Mucosa of rectum (tissue), 2 donors: ENCODE measurements at regions not wholly inside any gene's neighbourhood (a gene's known extent, or its start where the extent isn't known, plus 50 kb on each side); places are given as distances from the start of the nearest gene placed in this dataset.

ENCODE experiments used
- H3K27ac ChIP-seq, 2 donors: one replicate each; pipeline ENCODE4 v1.7.0; 2013; ENCODE audit warnings: inconsistent platforms in 2 of 2, low read depth in 2 of 2, low read length in 2 of 2
- H3K27me3 ChIP-seq, 2 donors: one replicate each; pipeline ENCODE4 v1.7.0; 2013; ENCODE audit warnings: low read length in 2 of 2; ENCODE audit not compliant: control insufficient read depth in 2 of 2, insufficient read depth in 2 of 2
- H3K36me3 ChIP-seq, 2 donors: one replicate each; pipeline ENCODE4 v1.7.0; 2013; ENCODE audit warnings: low read length in 2 of 2; ENCODE audit not compliant: control insufficient read depth in 2 of 2, insufficient read depth in 2 of 2
- H3K4me1 ChIP-seq, 2 donors: one replicate each; pipeline ENCODE4 v1.7.0; 2013; ENCODE audit warnings: low read length in 2 of 2, mild to moderate bottlenecking in 1 of 2; ENCODE audit not compliant: control insufficient read depth in 2 of 2, insufficient read depth in 2 of 2
- H3K4me3 ChIP-seq, 2 donors: one replicate each; pipeline ENCODE4 v1.7.0; 2013; ENCODE audit warnings: low read length in 2 of 2
- H3K9ac ChIP-seq, 2 donors: one replicate each; pipeline ENCODE4 v1.7.0; 2013; ENCODE audit warnings: low read length in 2 of 2, low read depth in 1 of 2, mild to moderate bottlenecking in 1 of 2
- H3K9me3 ChIP-seq, 2 donors: one replicate each; pipeline ENCODE4 v1.7.0; 2013; ENCODE audit warnings: low read length in 2 of 2; ENCODE audit not compliant: control insufficient read depth in 2 of 2
- donor health status: healthy.
- donor health status: Normal muscosa, but diverticular disease.

GRCh38 chr2:56754066-56754615 is 570.4 kb downstream of the CCDC85A start:
- no peaks in the 10 kb centered on the region for H3K4me1 ChIP-seq
- no peaks in the 10 kb centered on the region for H3K27me3 ChIP-seq
- H3K36me3 ChIP-seq: no peaks in the 10 kb centered on the region
- no peak overlapping the region for H3K9ac ChIP-seq
- no peaks in the 10 kb centered on the region for H3K9me3 ChIP-seq
- H3K4me3 ChIP-seq: no peak overlapping the region
- H3K27ac ChIP-seq: no peak overlapping the region

- H3K9me3 ChIP-seq: no peaks in the 10 kb centered on the region
- no peaks in the 10 kb centered on the region for H3K36me3 ChIP-seq
- no peak overlapping the region for H3K27ac ChIP-seq
- no peak overlapping the region for H3K9ac ChIP-seq
- no peaks in the 10 kb centered on the region for H3K27me3 ChIP-seq
- no peak overlapping the region for H3K4me3 ChIP-seq
- no peaks in the 10 kb centered on the region for H3K4me1 ChIP-seq
Measured at GRCh38 chr2:56754627-56755026, 570.8 kb downstream of the CCDC85A start.

- H3K4me3 ChIP-seq: no peak overlapping the region
- no peaks in the 10 kb centered on the region for H3K27me3 ChIP-seq
- H3K4me1 ChIP-seq: no peaks in the 10 kb centered on the region
- no peak overlapping the region for H3K9ac ChIP-seq
- H3K9me3 ChIP-seq: no peaks in the 10 kb centered on the region
- H3K27ac ChIP-seq: no peak overlapping the region
- no peaks in the 10 kb centered on the region for H3K36me3 ChIP-seq
Measured at GRCh38 chr2:56757884-56758545, 574.2 kb downstream of the CCDC85A start.

GRCh38 chr2:56763683-56764082 is 579.9 kb downstream of the CCDC85A start:
- H3K36me3 ChIP-seq: no peaks in the 10 kb centered on the region
- H3K27me3 ChIP-seq: no peaks in the 10 kb centered on the region
- H3K9ac ChIP-seq: no peak overlapping the region
- no peak overlapping the region for H3K4me3 ChIP-seq
- no peaks in the 10 kb centered on the region for H3K4me1 ChIP-seq
- no peak overlapping the region for H3K27ac ChIP-seq
- no peaks in the 10 kb centered on the region for H3K9me3 ChIP-seq

GRCh38 chr2:56768973-56769372 is 585.2 kb downstream of the CCDC85A start:
- H3K27me3 ChIP-seq: no peaks in the 10 kb centered on the region
- H3K36me3 ChIP-seq: no peaks in the 10 kb centered on the region
- H3K4me1 ChIP-seq: no peaks in the 10 kb centered on the region
- no peaks in the 10 kb centered on the region for H3K9me3 ChIP-seq
- H3K4me3 ChIP-seq: no peak overlapping the region
- H3K27ac ChIP-seq: no peak overlapping the region
- no peak overlapping the region for H3K9ac ChIP-seq

GRCh38 chr2:56770490-56770889 is 586.7 kb downstream of the CCDC85A start:
- Histone ChIP-seq H3K27ac (no peak overlapping the region), H3K4me3 (no peak overlapping the region), H3K36me3 (no peaks in the 10 kb centered on the region)

GRCh38 chr2:56784046-56784445 is 600.3 kb downstream of the CCDC85A start:
- Histone ChIP-seq H3K27ac (no peak overlapping the region), H3K9ac (no peak overlapping the region), H3K4me1 (no peaks in the 10 kb centered on the region), H3K36me3 (no peaks in the 10 kb centered on the region), H3K9me3 (no peaks in the 10 kb centered on the region), H3K4me3 (no peak overlapping the region), H3K27me3 (no peaks in the 10 kb centered on the region)

More at GRCh38 chr2:56770490-56770889, 586.7 kb downstream of the CCDC85A start:
- no peaks in the 10 kb centered on the region for H3K4me1 ChIP-seq
- H3K27me3 ChIP-seq: no peaks in the 10 kb centered on the region
- H3K9me3 ChIP-seq: no peaks in the 10 kb centered on the region
- no peak overlapping the region for H3K9ac ChIP-seq

- H3K36me3 ChIP-seq: no peaks in the 10 kb centered on the region
Measured at GRCh38 chr2:56801214-56801613, 617.4 kb downstream of the CCDC85A start.

GRCh38 chr2:56801770-56802169 is 618.0 kb downstream of the CCDC85A start:
- no peaks in the 10 kb centered on the region for H3K9me3 ChIP-seq
- no peak overlapping the region for H3K4me3 ChIP-seq
- no peaks in the 10 kb centered on the region for H3K27me3 ChIP-seq
- H3K9ac ChIP-seq: no peak overlapping the region
- no peak overlapping the region for H3K27ac ChIP-seq
- H3K4me1 ChIP-seq: no peaks in the 10 kb centered on the region
- no peaks in the 10 kb centered on the region for H3K36me3 ChIP-seq

More at GRCh38 chr2:56801214-56801613, 617.4 kb downstream of the CCDC85A start:
- Histone ChIP-seq H3K27ac (no peak overlapping the region), H3K9ac (no peak overlapping the region), H3K9me3 (no peaks in the 10 kb centered on the region), H3K27me3 (no peaks in the 10 kb centered on the region), H3K4me1 (no peaks in the 10 kb centered on the region), H3K4me3 (no peak overlapping the region)

GRCh38 chr2:56803596-56803995 is 619.8 kb downstream of the CCDC85A start:
- no peak overlapping the region for H3K27ac ChIP-seq
- H3K4me1 ChIP-seq: no peaks in the 10 kb centered on the region
- H3K9ac ChIP-seq: no peak overlapping the region
- no peaks in the 10 kb centered on the region for H3K27me3 ChIP-seq
- H3K9me3 ChIP-seq: no peaks in the 10 kb centered on the region
- no peaks in the 10 kb centered on the region for H3K36me3 ChIP-seq
- no peak overlapping the region for H3K4me3 ChIP-seq
